M059J (cell line): ENCODE measurements at regions not wholly inside any gene's neighbourhood (a gene's known extent, or its start where the extent isn't known, plus 50 kb on each side); places are given as distances from the start of the nearest gene placed in this dataset.
A peak's percentile ranks its signal among the peaks of the same experiment; 100 is the strongest.

Source experiments
- DNase-seq: peaks from one replicate; pipeline ENCODE4 v3.0.0-alpha.2; 2012; ENCODE audit warnings: low read depth

DNA sequence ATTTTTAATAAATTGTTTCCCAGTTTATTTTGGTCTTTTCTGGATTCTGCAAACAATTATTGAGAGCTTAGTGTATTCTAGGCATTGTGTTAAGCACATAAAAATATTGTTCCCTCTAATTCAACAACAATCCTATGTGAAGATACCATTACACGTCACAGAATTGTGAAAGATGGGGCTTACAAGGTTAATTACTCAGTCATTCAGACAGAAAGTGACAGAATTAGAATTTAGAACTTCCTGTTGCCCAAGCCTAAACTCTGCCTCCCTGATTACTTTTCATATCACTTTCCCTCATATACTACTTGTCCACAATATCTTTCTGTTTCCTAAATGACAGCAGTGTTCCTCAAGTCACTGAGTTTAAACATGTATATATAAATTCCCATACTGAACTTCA, 186.7 kb upstream of the VEGFC start:
- no peak for DNase-seq

GRCh38 chr4:176981074-176981473, 188.4 kb upstream of the VEGFC start:
- peak; percentile 20 for DNase-seq

- DNase-seq: no peak
Measured at GRCh38 chr4:176981551-176981950, 188.8 kb upstream of the VEGFC start.

- peak; percentile 96 for DNase-seq
Measured at GRCh38 chr4:176988226-176988625, 195.5 kb upstream of the VEGFC start.

DNA sequence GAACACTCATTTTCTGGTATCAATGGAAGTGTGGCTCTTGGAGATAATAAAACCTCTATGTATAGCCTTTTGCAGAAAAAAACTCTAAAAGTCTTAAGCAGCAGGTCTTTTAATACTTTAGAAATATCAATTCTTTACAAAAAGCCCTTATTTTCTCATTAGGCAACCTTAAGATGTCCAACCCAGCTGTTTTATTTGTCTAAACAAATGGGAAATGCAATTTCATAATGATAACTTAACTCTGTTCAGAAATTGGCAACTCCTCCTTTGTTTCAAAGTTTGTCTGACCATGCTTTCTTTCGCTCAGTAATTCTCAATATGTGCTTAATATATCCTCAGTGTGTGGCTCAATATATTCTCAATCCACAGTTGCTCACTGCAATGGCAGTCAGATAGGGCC, 196.5 kb upstream of the VEGFC start:
- DNase-seq: no peak

DNA sequence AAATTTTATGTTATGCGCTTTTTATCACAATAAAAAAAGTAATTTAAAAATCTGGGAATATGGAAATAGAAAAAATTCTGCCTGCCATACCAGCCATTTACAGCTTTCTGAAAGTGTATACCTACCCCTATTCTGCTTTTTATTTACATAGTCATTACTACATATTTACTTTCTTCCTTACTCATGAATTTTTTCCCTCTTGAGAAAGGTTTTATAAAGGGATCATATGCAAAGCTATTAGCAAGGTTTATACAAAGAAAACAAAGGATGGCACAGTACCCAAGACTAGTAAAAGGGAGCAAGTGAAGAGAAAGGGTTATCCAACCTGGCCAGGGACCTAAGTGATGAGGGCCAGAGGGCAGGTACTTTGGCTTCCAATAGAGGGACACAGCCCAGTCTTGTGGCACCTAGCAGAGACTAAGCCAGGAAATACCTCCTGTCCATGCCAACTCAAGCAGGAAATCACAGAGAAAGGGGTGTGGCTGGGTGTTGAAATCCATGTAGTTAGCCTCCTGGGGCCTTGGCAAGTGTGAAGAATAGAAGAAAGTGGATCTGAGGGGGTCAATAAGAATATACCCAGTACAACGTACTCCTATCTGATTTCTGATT, 207.3 kb upstream of the VEGFC start:
- peak; percentile 66 for DNase-seq

DNA sequence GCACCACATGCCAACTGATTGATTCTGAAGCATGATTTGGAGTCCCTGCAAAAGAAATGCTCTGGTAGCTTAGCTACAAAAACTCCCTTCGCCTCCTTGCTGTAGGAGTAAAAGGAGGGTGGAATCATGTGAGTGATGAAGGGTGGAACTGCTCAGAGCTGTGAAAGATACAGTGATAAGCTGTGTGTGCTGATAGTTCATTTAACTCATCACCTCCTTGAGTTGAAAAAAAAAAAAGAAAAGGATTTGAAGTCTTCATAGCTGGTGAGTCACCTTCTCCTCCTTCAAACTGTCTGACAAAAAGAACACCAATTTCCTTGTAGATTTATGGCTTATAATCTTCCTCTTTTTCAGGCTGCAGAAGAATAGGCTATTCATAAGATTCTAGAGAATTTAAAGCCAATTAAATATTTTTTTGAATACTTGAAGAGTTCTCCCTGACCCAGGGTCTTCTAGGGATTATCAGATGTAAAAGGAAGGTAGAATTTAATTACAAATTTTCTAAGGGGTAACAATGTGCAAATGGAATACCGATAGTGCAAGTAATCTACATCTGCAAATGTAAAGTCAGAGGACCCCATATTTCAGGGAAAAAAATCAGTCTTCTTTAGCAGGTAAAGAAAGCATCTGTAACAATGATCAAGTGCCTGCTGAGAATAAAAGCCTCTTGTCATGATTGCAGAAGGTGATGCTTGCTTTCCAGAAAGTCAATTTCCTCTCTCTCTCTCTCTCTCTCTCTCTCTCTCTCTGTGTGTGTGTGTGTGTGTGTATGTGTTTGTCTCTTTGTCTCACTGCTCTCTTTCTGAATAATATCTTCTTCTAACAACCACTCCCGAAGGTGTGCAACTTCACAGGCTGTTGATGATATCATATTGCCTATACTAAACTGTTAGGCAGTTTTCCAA, 208.8 kb upstream of the VEGFC start:
- DNase-seq: peak; percentile 78

DNA sequence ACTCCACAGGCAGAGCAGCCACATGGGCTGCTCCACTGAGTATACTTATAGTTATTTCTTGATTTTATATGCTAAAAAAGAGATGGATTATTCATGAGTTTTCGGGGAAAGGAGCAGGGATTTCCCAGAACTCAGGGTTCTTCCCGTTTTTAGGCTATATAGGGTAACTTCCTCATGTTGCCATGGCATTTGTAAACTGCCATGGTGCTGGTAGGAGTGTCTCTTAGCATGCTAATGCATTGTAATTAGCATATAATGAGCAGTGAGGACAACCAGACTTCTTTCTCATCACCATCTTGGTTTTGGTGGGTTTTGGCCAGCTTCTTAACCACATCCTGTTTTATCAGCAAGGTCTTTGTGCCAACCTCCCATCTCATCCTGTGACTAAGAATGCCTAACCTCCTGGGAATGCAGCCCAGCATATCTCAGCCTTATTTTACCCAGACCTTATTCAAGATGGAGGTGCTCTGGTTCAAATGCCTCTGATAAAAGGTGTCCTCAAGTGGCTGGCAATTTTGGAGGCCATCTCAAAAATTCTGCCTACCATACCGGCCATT, 213.0 kb upstream of the VEGFC start:
- peak; percentile 96 for DNase-seq

GRCh38 chr4:177006331-177006730, 213.6 kb upstream of the VEGFC start:
- no peak for DNase-seq

- peak; percentile 81 for DNase-seq
Measured at GRCh38 chr4:177008071-177008835, 215.5 kb upstream of the VEGFC start.

DNA sequence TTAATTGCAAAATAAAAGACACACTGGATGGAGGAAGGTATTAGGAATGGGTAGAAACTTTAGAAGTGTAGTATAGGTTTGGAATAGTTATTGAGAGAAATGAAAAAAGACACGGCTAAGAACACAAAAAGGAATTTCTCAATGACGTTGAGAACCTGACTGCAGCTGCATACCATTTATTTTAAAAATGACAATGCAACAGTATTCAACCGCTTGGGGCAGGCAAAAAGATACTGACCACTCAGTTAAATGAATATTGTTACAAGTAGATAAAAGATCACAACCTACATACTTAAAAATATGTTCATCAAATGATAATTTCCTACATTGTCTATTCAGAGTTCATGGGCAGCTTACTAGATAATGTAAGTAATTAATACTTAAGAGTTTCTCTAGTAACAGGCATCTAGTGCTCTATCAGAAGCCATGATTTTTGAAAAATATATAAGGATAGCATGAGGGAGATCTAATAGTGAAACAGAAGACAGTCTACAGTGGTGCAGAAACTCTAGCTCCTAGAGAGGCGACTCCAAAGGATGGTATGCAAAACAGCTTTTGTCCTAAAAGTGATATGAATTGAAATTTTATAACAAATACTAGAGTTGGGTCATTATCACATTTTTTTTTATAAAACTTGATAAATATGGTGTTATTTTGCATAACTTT, 216.2 kb upstream of the VEGFC start:
- peak; percentile 46 for DNase-seq

DNA sequence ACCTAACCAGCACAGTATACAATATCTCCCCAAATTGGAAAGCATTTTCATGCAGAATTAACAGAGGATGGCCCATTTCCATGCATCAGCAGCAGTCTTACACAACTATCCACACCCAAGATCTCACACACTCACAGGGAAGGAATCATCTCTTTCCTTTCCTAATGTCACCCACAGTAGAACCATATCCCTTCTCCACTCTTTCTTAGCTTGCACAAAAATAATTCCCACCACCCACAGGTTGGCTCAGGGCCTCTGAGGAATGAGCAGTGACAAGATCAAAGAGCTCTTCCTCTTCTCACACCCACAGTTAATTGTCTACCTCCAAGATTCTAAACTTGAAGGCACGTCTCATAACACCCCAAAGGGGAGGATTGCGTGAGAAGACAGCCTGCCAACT, 217.7 kb upstream of the VEGFC start:
- no peak for DNase-seq

DNA sequence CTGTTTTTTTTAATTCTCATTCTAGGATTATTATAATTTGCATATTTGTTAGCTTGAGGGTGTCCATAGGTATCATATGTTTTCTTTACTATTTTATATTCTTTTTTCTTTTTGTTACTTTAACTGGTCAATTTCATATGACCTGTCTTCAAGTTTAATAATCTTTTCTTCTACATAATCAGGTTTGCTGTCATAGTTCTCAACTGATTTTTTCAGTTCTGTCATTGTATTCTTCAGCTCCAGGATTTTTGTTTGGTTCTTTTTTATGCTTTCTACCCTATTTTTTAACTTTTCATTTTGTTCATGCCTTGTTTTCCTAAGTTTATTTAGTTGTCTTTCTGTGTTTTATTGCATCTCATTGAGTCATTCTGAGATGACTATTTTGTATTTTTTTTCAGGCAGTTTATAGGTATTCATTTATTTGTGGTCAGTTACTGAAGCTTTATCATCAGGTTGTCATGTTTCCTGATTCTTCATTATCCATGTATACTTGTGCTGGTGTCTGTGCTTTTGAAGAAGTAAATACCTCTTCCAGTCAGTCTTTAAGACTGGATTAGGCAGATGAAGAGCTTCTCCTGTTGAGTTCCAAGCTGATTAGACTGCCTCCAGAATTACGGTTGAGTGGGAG, 220.3 kb upstream of the VEGFC start:
- peak; percentile 47 for DNase-seq

- DNase-seq: peak; percentile 83
Measured at GRCh38 chr4:177016541-177017141, 223.9 kb upstream of the VEGFC start.

GRCh38 chr4:177023951-177024350, 231.2 kb upstream of the VEGFC start:
- DNase-seq: no peak

DNA sequence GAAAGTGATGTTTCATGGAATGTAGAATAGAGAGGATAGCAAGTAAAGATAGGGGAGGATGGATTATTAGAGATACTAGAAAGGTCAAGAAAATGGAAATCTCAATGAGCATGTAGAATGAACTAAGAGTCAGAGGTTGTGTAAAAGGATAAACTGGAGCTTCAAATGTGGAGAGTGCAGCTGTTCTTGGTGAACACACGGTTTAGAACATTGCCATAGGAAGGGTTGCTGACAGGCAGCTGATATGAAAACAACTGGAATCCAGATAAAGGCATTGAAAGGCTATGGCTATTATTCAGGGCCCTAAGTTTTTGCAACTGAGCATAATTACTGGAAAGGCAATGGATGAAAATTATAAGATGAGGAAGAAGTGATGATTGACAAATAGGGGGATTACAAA, 239.6 kb upstream of the VEGFC start:
- DNase-seq: no peak

GRCh38 chr4:177033135-177033534, 240.4 kb upstream of the VEGFC start:
- no peak for DNase-seq

DNA sequence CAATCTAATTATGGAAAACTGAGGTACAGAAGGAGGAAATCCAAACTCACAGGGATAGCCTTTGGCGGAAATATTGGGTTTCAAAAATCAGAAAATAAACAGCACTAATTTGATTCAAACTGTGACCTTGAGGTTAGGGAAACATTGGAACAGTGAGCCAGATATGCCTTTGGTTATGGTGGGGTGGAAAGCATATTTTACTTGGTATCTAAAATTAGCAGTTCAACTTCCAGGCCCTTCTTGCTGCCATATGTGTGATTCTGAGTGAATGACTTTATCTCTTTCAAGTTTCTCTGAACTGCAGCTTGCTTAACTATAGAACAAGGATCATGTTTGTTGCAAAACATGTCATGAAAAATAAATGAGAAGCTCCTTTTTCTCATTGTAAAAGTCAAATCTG, 240.9 kb upstream of the VEGFC start:
- DNase-seq: no peak

GRCh38 chr4:177041356-177041755, 248.6 kb upstream of the VEGFC start:
- peak; percentile 22 for DNase-seq

GRCh38 chr4:177047070-177047850, 254.5 kb upstream of the VEGFC start:
- peak; percentile 80 for DNase-seq
